ENCODE measurements at regions not wholly inside any gene's neighbourhood (a gene's known extent, or its start where the extent isn't known, plus 50 kb on each side); places are given as distances from the start of the nearest gene placed in this dataset.

DNA sequence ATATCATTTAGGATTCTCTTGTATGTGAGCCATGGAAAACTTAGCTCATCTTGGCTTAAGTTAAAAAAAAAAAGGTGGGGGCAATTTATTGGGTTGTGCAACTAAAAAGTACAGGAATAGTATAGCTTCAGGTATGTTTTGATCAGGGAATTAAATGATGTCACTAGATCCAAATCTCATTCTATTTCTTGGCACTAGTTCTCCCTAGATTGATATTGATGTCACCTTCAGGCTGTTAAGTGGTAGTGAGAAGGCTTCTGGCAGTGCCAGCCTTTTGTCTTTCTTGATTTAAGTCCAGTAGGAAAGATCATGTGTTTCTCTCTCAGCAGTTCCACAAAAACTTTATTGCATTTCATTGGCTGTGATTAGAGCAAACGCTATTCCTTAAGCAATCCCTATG, 65.0 kb upstream of the ZBED5 start:
- no peak overlapping the region for H3K18ac ChIP-seq (ENCODE audit: low read length)
- no peaks in the 10 kb centered on the region for H3K27me3 ChIP-seq (ENCODE audit: insufficient read depth, low read length)
- no peaks in the 10 kb centered on the region for H3K79me1 ChIP-seq (ENCODE audit: low read length)
- H3K79me2 ChIP-seq (ENCODE audit: control insufficient read depth, insufficient read depth, low read length, poor library complexity): no peaks in the 10 kb centered on the region
- H4K12ac ChIP-seq (ENCODE audit: low read depth, low read length): no peak overlapping the region
- H2BK5ac ChIP-seq (ENCODE audit: low read depth, low read length, poor library complexity): no peak overlapping the region
- no peak overlapping the region for H3K9ac ChIP-seq (ENCODE audit: low read length)
- no peak overlapping the region for H2AK5ac ChIP-seq (ENCODE audit: low read length)
- H3K9me3 ChIP-seq (ENCODE audit: insufficient read depth, low read depth, low read length): no peaks in the 10 kb centered on the region
- H3K4me3 ChIP-seq (ENCODE audit: low read depth, low read length): no peak overlapping the region
- no peak overlapping the region for H3K4ac ChIP-seq (ENCODE audit: low read depth, low read length)
- no peak overlapping the region for H3K14ac ChIP-seq (ENCODE audit: low read length)
- H3K36me3 ChIP-seq (ENCODE audit: control insufficient read depth in 1 of 2, insufficient read depth in 2 of 2, low read length in 2 of 2): no peaks in the 10 kb centered on the region
- no peak overlapping the region for H2AFZ ChIP-seq (ENCODE audit: insufficient read depth, low read length, poor library complexity)
- no peak overlapping the region for H2BK120ac ChIP-seq (ENCODE audit: insufficient read depth, low read length, poor library complexity)
- H2BK12ac ChIP-seq (ENCODE audit: low read length): no peak overlapping the region
- H3K23ac ChIP-seq (ENCODE audit: low read length): no peak overlapping the region
- H4K8ac ChIP-seq (ENCODE audit: low read depth, low read length): no peak overlapping the region
- no peak overlapping the region for H3K4me2 ChIP-seq (ENCODE audit: low read length)
- no peak overlapping the region for H3K27ac ChIP-seq (ENCODE audit: low read depth, low read length)
- no peak overlapping the region for H4K91ac ChIP-seq (ENCODE audit: low read depth, low read length)
- no peak for DNase-seq
- H3K4me1 ChIP-seq (ENCODE audit: control insufficient read depth in 1 of 2, insufficient read depth in 2 of 2, low read length in 2 of 2): peaks cover 8 to 10% of the 10 kb centered on the region in 2 experiments
- WGBS (ENCODE audit: extremely low coverage, insufficient coverage, insufficient read length): no CpG with 5 or more reads among the region's 1 CpG

DNA sequence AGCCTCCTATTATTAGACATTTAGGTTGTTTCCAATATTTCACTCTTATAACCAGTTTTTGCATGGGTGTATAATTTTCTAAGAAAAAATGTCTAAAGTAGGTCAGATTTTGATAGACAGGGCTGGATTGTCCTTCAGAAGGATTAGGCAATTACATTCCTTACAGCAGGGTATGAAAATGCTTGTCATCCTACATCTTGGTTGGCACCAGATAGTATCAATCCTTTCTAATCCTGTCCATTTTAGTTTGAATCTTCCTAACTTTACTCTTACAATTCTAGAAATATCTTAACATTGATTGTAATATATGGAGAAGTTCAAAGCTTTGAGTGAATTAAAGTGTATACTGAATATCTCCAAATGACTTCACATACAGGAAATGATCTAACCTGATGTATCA, 63.0 kb upstream of the ZBED5 start:
- no peak overlapping the region for H3K14ac ChIP-seq (ENCODE audit: low read length)

DNA sequence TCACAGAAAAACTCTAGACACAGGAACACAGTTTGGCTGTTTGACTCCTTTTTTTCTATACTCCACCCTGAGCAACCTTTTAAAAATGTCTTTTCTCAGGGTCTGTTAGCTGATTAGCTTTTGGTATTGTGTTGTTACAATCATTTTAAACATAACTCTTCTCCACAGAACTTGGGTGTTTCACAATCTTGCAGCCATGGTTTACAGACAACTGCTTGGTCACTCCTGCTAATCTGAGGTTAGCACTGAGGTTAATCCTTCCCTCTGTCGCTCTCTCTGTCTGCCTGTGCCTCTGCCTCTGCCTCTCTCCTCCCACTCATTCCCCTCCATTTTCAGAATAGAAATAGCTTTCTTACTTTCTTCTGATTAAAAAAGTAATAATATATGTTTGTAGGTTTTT, 62.4 kb upstream of the ZBED5 start:
- H2AFZ ChIP-seq (ENCODE audit: insufficient read depth, low read length, poor library complexity): no peak overlapping the region
- H3K79me2 ChIP-seq (ENCODE audit: control insufficient read depth, insufficient read depth, low read length, poor library complexity): no peaks in the 10 kb centered on the region
- no peak overlapping the region for H3K14ac ChIP-seq (ENCODE audit: low read length)
- no peak overlapping the region for H4K8ac ChIP-seq (ENCODE audit: low read depth, low read length)
- no peaks in the 10 kb centered on the region for H3K36me3 ChIP-seq (ENCODE audit: control insufficient read depth in 1 of 2, insufficient read depth in 2 of 2, low read length in 2 of 2)
- no peak overlapping the region for H3K23ac ChIP-seq (ENCODE audit: low read length)
- H3K4ac ChIP-seq (ENCODE audit: low read depth, low read length): no peak overlapping the region
- no peak overlapping the region for H4K12ac ChIP-seq (ENCODE audit: low read depth, low read length)
- H2BK120ac ChIP-seq (ENCODE audit: insufficient read depth, low read length, poor library complexity): no peak overlapping the region
- H3K9me3 ChIP-seq (ENCODE audit: insufficient read depth, low read depth, low read length): peaks cover 6% of the 10 kb centered on the region
- no peak overlapping the region for H3K4me2 ChIP-seq (ENCODE audit: low read length)
- no peak overlapping the region for H3K18ac ChIP-seq (ENCODE audit: low read length)
- no peaks in the 10 kb centered on the region for H3K79me1 ChIP-seq (ENCODE audit: low read length)
- no peaks in the 10 kb centered on the region for H3K27me3 ChIP-seq (ENCODE audit: insufficient read depth, low read length)
- H3K4me1 ChIP-seq (ENCODE audit: control insufficient read depth in 1 of 2, insufficient read depth in 2 of 2, low read length in 2 of 2): peaks cover 2 to 4% of the 10 kb centered on the region in 2 experiments
- DNase-seq: no peak
- no peak overlapping the region for H2BK12ac ChIP-seq (ENCODE audit: low read length)
- H3K9ac ChIP-seq (ENCODE audit: low read length): no peak overlapping the region
- no peak overlapping the region for H2AK5ac ChIP-seq (ENCODE audit: low read length)
- no peak overlapping the region for H3K4me3 ChIP-seq (ENCODE audit: low read depth, low read length)
- no CpG with 5 or more reads among the region's 1 CpG for WGBS (ENCODE audit: extremely low coverage, insufficient coverage, insufficient read length)
- no peak overlapping the region for H3K27ac ChIP-seq (ENCODE audit: low read depth, low read length)
- no peak overlapping the region for H4K91ac ChIP-seq (ENCODE audit: low read depth, low read length)
- no peak overlapping the region for H2BK5ac ChIP-seq (ENCODE audit: low read depth, low read length, poor library complexity)

More for the DNA sequence above, 63.0 kb upstream of the ZBED5 start:
- no peak overlapping the region for H3K23ac ChIP-seq (ENCODE audit: low read length)
- H3K36me3 ChIP-seq (ENCODE audit: control insufficient read depth in 1 of 2, insufficient read depth in 2 of 2, low read length in 2 of 2): no peaks in the 10 kb centered on the region
- H3K4ac ChIP-seq (ENCODE audit: low read depth, low read length): no peak overlapping the region
- H3K4me3 ChIP-seq (ENCODE audit: low read depth, low read length): no peak overlapping the region
- H2BK120ac ChIP-seq (ENCODE audit: insufficient read depth, low read length, poor library complexity): no peak overlapping the region
- H2AK5ac ChIP-seq (ENCODE audit: low read length): no peak overlapping the region
- H4K91ac ChIP-seq (ENCODE audit: low read depth, low read length): no peak overlapping the region
- no peak overlapping the region for H2BK5ac ChIP-seq (ENCODE audit: low read depth, low read length, poor library complexity)
- no peak overlapping the region for H4K8ac ChIP-seq (ENCODE audit: low read depth, low read length)
- no peak overlapping the region for H3K9ac ChIP-seq (ENCODE audit: low read length)
- no peaks in the 10 kb centered on the region for H3K27me3 ChIP-seq (ENCODE audit: insufficient read depth, low read length)
- H3K27ac ChIP-seq (ENCODE audit: low read depth, low read length): no peak overlapping the region
- no peak for DNase-seq
- peaks cover 6% of the 10 kb centered on the region for H3K9me3 ChIP-seq (ENCODE audit: insufficient read depth, low read depth, low read length)
- no peaks in the 10 kb centered on the region for H3K79me2 ChIP-seq (ENCODE audit: control insufficient read depth, insufficient read depth, low read length, poor library complexity)
- no peak overlapping the region for H3K4me2 ChIP-seq (ENCODE audit: low read length)
- no peak overlapping the region for H3K18ac ChIP-seq (ENCODE audit: low read length)
- H4K12ac ChIP-seq (ENCODE audit: low read depth, low read length): no peak overlapping the region
- no peaks in the 10 kb centered on the region for H3K79me1 ChIP-seq (ENCODE audit: low read length)
- peaks cover 8 to 10% of the 10 kb centered on the region in 2 experiments for H3K4me1 ChIP-seq (ENCODE audit: control insufficient read depth in 1 of 2, insufficient read depth in 2 of 2, low read length in 2 of 2)
- no peak overlapping the region for H2BK12ac ChIP-seq (ENCODE audit: low read length)
- H2AFZ ChIP-seq (ENCODE audit: insufficient read depth, low read length, poor library complexity): no peak overlapping the region

DNA sequence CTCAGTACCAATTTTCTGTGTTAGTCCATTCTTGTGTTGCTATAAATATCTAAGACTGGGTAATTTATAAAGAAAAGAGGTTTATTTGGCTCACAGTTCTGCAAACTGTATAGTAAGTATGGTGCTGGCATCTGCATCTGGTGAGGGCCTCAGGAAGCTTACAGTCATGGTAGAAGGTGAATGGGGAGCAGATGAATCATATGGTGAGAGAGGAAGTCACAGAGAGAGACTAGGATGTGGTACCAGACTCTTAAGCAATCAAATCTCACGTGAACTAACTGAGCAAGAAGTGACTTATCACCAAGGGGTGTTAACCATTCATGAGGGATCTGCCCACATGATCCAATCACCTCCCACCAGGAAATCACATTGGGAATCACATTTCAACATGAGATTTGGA, 60.8 kb upstream of the ZBED5 start:
- Histone ChIP-seq H3K27me3 (ENCODE audit: insufficient read depth, low read length) (no peaks in the 10 kb centered on the region), H2BK5ac (ENCODE audit: low read depth, low read length, poor library complexity) (no peak overlapping the region), H4K91ac (ENCODE audit: low read depth, low read length) (no peak overlapping the region), H3K4ac (ENCODE audit: low read depth, low read length) (no peak overlapping the region), H3K23ac (ENCODE audit: low read length) (no peak overlapping the region), H3K79me1 (ENCODE audit: low read length) (no peaks in the 10 kb centered on the region), H3K4me2 (ENCODE audit: low read length) (no peak overlapping the region), H3K4me1 (ENCODE audit: control insufficient read depth in 1 of 2, insufficient read depth in 2 of 2, low read length in 2 of 2) (no peaks in the 10 kb centered on the region), H3K18ac (ENCODE audit: low read length) (no peak overlapping the region), H3K79me2 (ENCODE audit: control insufficient read depth, insufficient read depth, low read length, poor library complexity) (no peaks in the 10 kb centered on the region), H3K27ac (ENCODE audit: low read depth, low read length) (no peak overlapping the region), H3K9me3 (ENCODE audit: insufficient read depth, low read depth, low read length) (peaks cover 7% of the 10 kb centered on the region), H3K14ac (ENCODE audit: low read length) (no peak overlapping the region), H3K4me3 (ENCODE audit: low read depth, low read length) (no peak overlapping the region), H3K9ac (ENCODE audit: low read length) (no peak overlapping the region), H2AK5ac (ENCODE audit: low read length) (no peak overlapping the region), H3K36me3 (ENCODE audit: control insufficient read depth in 1 of 2, insufficient read depth in 2 of 2, low read length in 2 of 2) (no peaks in the 10 kb centered on the region), H2BK120ac (ENCODE audit: insufficient read depth, low read length, poor library complexity) (no peak overlapping the region), H2AFZ (ENCODE audit: insufficient read depth, low read length, poor library complexity) (no peak overlapping the region), H2BK12ac (ENCODE audit: low read length) (no peak overlapping the region), H4K12ac (ENCODE audit: low read depth, low read length) (no peak overlapping the region), H4K8ac (ENCODE audit: low read depth, low read length) (no peak overlapping the region)
- DNase-seq: no peak
- WGBS (ENCODE audit: extremely low coverage, insufficient coverage, insufficient read length): no CpG with 5 or more reads among the region's 1 CpG

All from trophoblast cell (in vitro differentiated cells and primary cell).